ENCODE measurements at regions not wholly inside any gene's neighbourhood (a gene's known extent, or its start where the extent isn't known, plus 50 kb on each side); places are given as distances from the start of the nearest gene placed in this dataset.

- TF ChIP-seq EZH2 (IDR thresholded peaks at IDR 0.05; ENCODE audit: low read depth, low read length, severe bottlenecking) (no peak), RAD21 (IDR thresholded peaks at IDR 0.05 in 1 of 2, conservative IDR thresholded peaks at IDR 0.05 in 1 of 2; ENCODE audit: low read depth in 2 of 2, low read length in 2 of 2) (no peak), POLR2A (IDR thresholded peaks at IDR 0.05; ENCODE audit: control extremely low read depth in 1 of 2, low read depth in 2 of 2, low read length in 2 of 2) (no peak), EP300 (IDR thresholded peaks at IDR 0.05; ENCODE audit: borderline replicate concordance in 1 of 2, low read depth in 2 of 2, low read length in 2 of 2) (no peak), CTCF (IDR thresholded peaks at IDR 0.05; ENCODE audit: control extremely low read depth in 1 of 3, insufficient read depth in 1 of 3, low read depth in 1 of 3, low read length in 3 of 3) (no peak), MAX (IDR thresholded peaks at IDR 0.05) (no peak), TEAD4 (IDR thresholded peaks at IDR 0.05; ENCODE audit: low read depth, low read length) (no peak), SRF (IDR thresholded peaks at IDR 0.05; ENCODE audit: low read depth, low read length) (no peak), FOSL1 (IDR thresholded peaks at IDR 0.05; ENCODE audit: insufficient read depth, low read depth, low read length) (no peak), TCF12 (IDR thresholded peaks at IDR 0.05; ENCODE audit: low read depth, low read length) (no peak), EGR1 (IDR thresholded peaks at IDR 0.05; ENCODE audit: borderline replicate concordance, low read depth, low read length) (no peak)
Observed at GRCh38 chr1:219507437-219507836, 105.5 kb downstream of the ZC3H11B start.
